ENCODE measurements at regions not wholly inside any gene's neighbourhood (a gene's known extent, or its start where the extent isn't known, plus 50 kb on each side); places are given as distances from the start of the nearest gene placed in this dataset.

- Histone ChIP-seq H3K9me3 (replicated peaks) (no peaks in the 10 kb centered on the region), H3K4me1 (no peaks in the 10 kb centered on the region), H3K4me3 (no peak overlapping the region), H3K27me3 (ENCODE audit: low read depth) (peaks cover 8% of the 10 kb centered on the region), H3K27ac (replicated peaks) (no peak overlapping the region), H3K36me3 (no peaks in the 10 kb centered on the region)
- intact Hi-C loops (cut with micrococcal nuclease) = no loop called here
- no peak for TF ChIP-seq CTCF (IDR thresholded peaks at IDR 0.05; ENCODE audit: borderline replicate concordance)
- no peak for DNase-seq
Measured at GRCh38 chr2:220153118-220153517, 525.7 kb downstream of the SLC4A3 start.

- H3K27me3 ChIP-seq (ENCODE audit: low read depth) = peaks cover 8% of the 10 kb centered on the region
- H3K4me1 ChIP-seq = no peaks in the 10 kb centered on the region
- H3K9me3 ChIP-seq (replicated peaks) = no peaks in the 10 kb centered on the region
- no peak for TF ChIP-seq CTCF (IDR thresholded peaks at IDR 0.05; ENCODE audit: borderline replicate concordance)
- no peak overlapping the region for H3K27ac ChIP-seq (replicated peaks)
- intact Hi-C loops (cut with micrococcal nuclease) = no loop called here
- no peaks in the 10 kb centered on the region for H3K36me3 ChIP-seq
- no peak overlapping the region for H3K4me3 ChIP-seq
- no peak for DNase-seq
Measured at GRCh38 chr2:220154304-220154703, 526.9 kb downstream of the SLC4A3 start.

- TF ChIP-seq CTCF (IDR thresholded peaks at IDR 0.05; ENCODE audit: borderline replicate concordance) = no peak
- intact Hi-C loops (cut with micrococcal nuclease) = no loop called here
- Histone ChIP-seq H3K9me3 (replicated peaks) (peaks cover 10% of the 10 kb centered on the region), H3K4me1 (no peaks in the 10 kb centered on the region), H3K36me3 (no peaks in the 10 kb centered on the region), H3K27me3 (ENCODE audit: low read depth) (peaks cover 8% of the 10 kb centered on the region), H3K4me3 (no peak overlapping the region), H3K27ac (replicated peaks) (no peak overlapping the region)
- no peak for DNase-seq
Measured at GRCh38 chr2:220157312-220157711, 529.9 kb downstream of the SLC4A3 start.

- H3K4me1 ChIP-seq = no peaks in the 10 kb centered on the region
- no peak for DNase-seq
- TF ChIP-seq CTCF (IDR thresholded peaks at IDR 0.05; ENCODE audit: borderline replicate concordance) = no peak
- intact Hi-C loops (cut with micrococcal nuclease) = no loop called here
- H3K9me3 ChIP-seq (replicated peaks) = peaks cover 10% of the 10 kb centered on the region
- H3K36me3 ChIP-seq = no peaks in the 10 kb centered on the region
- no peak overlapping the region for H3K4me3 ChIP-seq
- no peak overlapping the region for H3K27ac ChIP-seq (replicated peaks)
- peaks cover 8% of the 10 kb centered on the region for H3K27me3 ChIP-seq (ENCODE audit: low read depth)
Measured at GRCh38 chr2:220159738-220160137, 532.3 kb downstream of the SLC4A3 start.

- H3K27ac ChIP-seq (replicated peaks) = no peak overlapping the region
- intact Hi-C loops (cut with micrococcal nuclease) = no loop called here
Measured at GRCh38 chr2:220162320-220162719, 534.9 kb downstream of the SLC4A3 start.

More at GRCh38 chr2:220162320-220162719, 534.9 kb downstream of the SLC4A3 start:
- no peaks in the 10 kb centered on the region for H3K27me3 ChIP-seq (ENCODE audit: low read depth)
- H3K4me3 ChIP-seq = no peak overlapping the region
- TF ChIP-seq CTCF (IDR thresholded peaks at IDR 0.05; ENCODE audit: borderline replicate concordance) = no peak
- no peaks in the 10 kb centered on the region for H3K4me1 ChIP-seq
- no peaks in the 10 kb centered on the region for H3K36me3 ChIP-seq
- H3K9me3 ChIP-seq (replicated peaks) = peaks cover 10% of the 10 kb centered on the region
- no peak for DNase-seq
